ENCODE measurements at regions not wholly inside any gene's neighbourhood (a gene's known extent, or its start where the extent isn't known, plus 50 kb on each side); places are given as distances from the start of the nearest gene placed in this dataset.
A peak's percentile ranks its signal among the peaks of the same experiment; 100 is the strongest.

DNA sequence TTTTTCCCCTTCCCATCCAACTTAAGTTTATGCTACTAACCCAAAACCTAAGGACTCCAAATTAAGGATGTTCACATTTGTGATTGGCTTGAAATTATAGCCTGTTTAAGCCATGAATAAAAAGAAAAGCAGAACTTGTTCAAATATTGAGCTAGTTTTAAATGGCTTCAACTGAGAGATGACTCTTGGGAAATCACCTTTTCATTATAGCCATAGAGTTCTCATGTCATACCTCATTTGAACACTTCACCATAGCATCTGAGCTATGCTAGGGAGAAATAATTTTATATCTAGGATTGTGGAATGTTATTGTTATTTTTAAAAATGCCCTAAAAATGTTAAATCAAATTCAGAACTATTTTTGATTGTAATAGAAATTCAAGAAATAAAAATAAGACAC is 409.2 kb upstream of the RARB start:
- Histone ChIP-seq H3K9me2 (ENCODE audit: insufficient read depth) (no peaks in the 10 kb centered on the region), H2AFZ (no peak overlapping the region), H3K79me2 (ENCODE audit: low read depth) (no peaks in the 10 kb centered on the region), H3F3A (ENCODE audit: insufficient read depth, low read depth) (no peaks in the 10 kb centered on the region), H3K4me2 (no peak overlapping the region), H3K27ac (no peak overlapping the region), H3K4me3 (no peak overlapping the region), H3K36me3 (ENCODE audit: low read depth) (no peaks in the 10 kb centered on the region), H4K20me1 (ENCODE audit: insufficient read depth) (no peaks in the 10 kb centered on the region), H3K9me3 (ENCODE audit: insufficient read depth, low read depth) (no peaks in the 10 kb centered on the region), H3K4me1 (replicated peaks; ENCODE audit: insufficient read depth) (no peaks in the 10 kb centered on the region), H3K27me3 (ENCODE audit: insufficient read depth, low read depth) (no peaks in the 10 kb centered on the region)
- no peak for DNase-seq
- CTCF ChIA-PET, result no interaction called here
- TF ChIP-seq EZH2 (IDR thresholded peaks at IDR 0.05; ENCODE audit: low read depth), result no peak
- TF ChIP-seq, protein P1, sequence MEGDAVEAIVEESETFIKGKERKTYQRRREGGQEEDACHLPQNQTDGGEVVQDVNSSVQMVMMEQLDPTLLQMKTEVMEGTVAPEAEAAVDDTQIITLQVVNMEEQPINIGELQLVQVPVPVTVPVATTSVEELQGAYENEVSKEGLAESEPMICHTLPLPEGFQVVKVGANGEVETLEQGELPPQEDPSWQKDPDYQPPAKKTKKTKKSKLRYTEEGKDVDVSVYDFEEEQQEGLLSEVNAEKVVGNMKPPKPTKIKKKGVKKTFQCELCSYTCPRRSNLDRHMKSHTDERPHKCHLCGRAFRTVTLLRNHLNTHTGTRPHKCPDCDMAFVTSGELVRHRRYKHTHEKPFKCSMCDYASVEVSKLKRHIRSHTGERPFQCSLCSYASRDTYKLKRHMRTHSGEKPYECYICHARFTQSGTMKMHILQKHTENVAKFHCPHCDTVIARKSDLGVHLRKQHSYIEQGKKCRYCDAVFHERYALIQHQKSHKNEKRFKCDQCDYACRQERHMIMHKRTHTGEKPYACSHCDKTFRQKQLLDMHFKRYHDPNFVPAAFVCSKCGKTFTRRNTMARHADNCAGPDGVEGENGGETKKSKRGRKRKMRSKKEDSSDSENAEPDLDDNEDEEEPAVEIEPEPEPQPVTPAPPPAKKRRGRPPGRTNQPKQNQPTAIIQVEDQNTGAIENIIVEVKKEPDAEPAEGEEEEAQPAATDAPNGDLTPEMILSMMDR (conservative IDR thresholded peaks at IDR 0.05), result no peak
- POLR2A ChIA-PET (ENCODE audit: unreplicated experiment), result no interaction called here
- no TSS peak for BruUV-seq (replicated peaks)
- intact Hi-C loops (cut with micrococcal nuclease; ENCODE audit: unreplicated experiment), result no loop called here

DNA sequence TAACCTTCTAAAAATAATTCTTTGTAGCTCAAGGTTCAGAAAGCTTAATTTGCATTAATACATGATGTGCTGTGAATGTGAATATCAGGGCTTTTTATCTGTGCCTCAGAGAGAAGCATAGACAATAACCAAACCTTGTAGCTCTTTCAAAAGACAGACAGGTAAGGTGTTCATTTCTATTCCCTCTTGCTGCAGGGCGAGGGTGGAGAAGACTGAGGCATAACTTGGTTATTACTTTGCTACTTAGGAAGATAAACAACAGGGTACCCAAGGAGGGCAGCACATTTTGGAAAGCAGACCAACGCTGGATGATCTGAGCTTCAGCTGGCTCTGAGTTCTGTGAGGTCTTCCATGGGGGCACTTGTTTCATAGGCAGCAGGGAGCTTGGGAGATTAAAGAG is 408.6 kb upstream of the RARB start:
- no peaks in the 10 kb centered on the region for H3K4me1 ChIP-seq (replicated peaks; ENCODE audit: insufficient read depth)
- H3F3A ChIP-seq (ENCODE audit: insufficient read depth, low read depth), result no peaks in the 10 kb centered on the region
- intact Hi-C loops (cut with micrococcal nuclease; ENCODE audit: unreplicated experiment), result no loop called here
- no peaks in the 10 kb centered on the region for H3K9me3 ChIP-seq (ENCODE audit: insufficient read depth, low read depth)
- H3K9me2 ChIP-seq (ENCODE audit: insufficient read depth), result no peaks in the 10 kb centered on the region
- no peak overlapping the region for H2AFZ ChIP-seq
- no peak for DNase-seq
- H3K4me3 ChIP-seq, result no peak overlapping the region
- no peaks in the 10 kb centered on the region for H4K20me1 ChIP-seq (ENCODE audit: insufficient read depth)
- TF ChIP-seq EZH2 (IDR thresholded peaks at IDR 0.05; ENCODE audit: low read depth), result no peak
- TF ChIP-seq, protein P1 (conservative IDR thresholded peaks at IDR 0.05), result no peak
- ChIA-PET CTCF (no interaction called here), POLR2A (ENCODE audit: unreplicated experiment) (no interaction called here)
- H3K79me2 ChIP-seq (ENCODE audit: low read depth), result no peaks in the 10 kb centered on the region
- H3K36me3 ChIP-seq (ENCODE audit: low read depth), result no peaks in the 10 kb centered on the region
- no peak overlapping the region for H3K4me2 ChIP-seq
- H3K27me3 ChIP-seq (ENCODE audit: insufficient read depth, low read depth), result no peaks in the 10 kb centered on the region
- no TSS peak for BruUV-seq (replicated peaks)
- no peak overlapping the region for H3K27ac ChIP-seq

DNA sequence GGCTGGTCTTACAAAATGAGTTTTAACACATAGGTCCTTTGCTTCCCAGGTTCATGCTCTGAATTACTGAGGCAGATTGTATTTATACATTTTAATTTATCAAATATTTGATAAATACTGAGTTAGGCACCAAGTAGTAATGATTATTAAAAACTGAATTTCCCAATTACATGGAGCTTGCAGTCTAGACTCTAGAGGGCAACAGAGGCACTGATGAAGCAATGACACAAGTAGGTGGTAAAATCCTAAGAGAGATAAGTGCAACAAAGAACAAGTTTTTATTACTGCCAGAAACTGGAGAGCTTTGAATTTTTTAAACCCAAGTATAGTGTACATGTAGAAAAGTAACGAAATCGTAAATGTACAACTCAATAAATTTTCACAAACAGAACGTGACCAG is 406.2 kb upstream of the RARB start:
- intact Hi-C loops (cut with micrococcal nuclease; ENCODE audit: unreplicated experiment), result loop anchor here (5.0 kb wide), 1 partner anchor 570 kb away; no protein-coding TSS in a partner anchor
- Histone ChIP-seq H3K4me1 (replicated peaks; ENCODE audit: insufficient read depth) (no peaks in the 10 kb centered on the region), H3K4me3 (no peak overlapping the region), H3K27me3 (ENCODE audit: insufficient read depth, low read depth) (no peaks in the 10 kb centered on the region), H3K4me2 (no peak overlapping the region), H3K36me3 (ENCODE audit: low read depth) (no peaks in the 10 kb centered on the region), H3F3A (ENCODE audit: insufficient read depth, low read depth) (no peaks in the 10 kb centered on the region), H3K9me2 (ENCODE audit: insufficient read depth) (no peaks in the 10 kb centered on the region), H3K79me2 (ENCODE audit: low read depth) (no peaks in the 10 kb centered on the region), H3K9me3 (ENCODE audit: insufficient read depth, low read depth) (no peaks in the 10 kb centered on the region), H4K20me1 (ENCODE audit: insufficient read depth) (no peaks in the 10 kb centered on the region), H3K27ac (no peak overlapping the region), H2AFZ (no peak overlapping the region)
- no peak for DNase-seq
- POLR2A ChIA-PET (ENCODE audit: unreplicated experiment), result no interaction called here
- CTCF ChIA-PET, result no interaction called here
- TF ChIP-seq, protein P1 (conservative IDR thresholded peaks at IDR 0.05), result peak; percentile 49
- no peak for TF ChIP-seq EZH2 (IDR thresholded peaks at IDR 0.05; ENCODE audit: low read depth)
- BruUV-seq (replicated peaks), result no TSS peak

Data from PC-9 (cell line).